ENCODE measurements at regions not wholly inside any gene's neighbourhood (a gene's known extent, or its start where the extent isn't known, plus 50 kb on each side); places are given as distances from the start of the nearest gene placed in this dataset.

GRCh38 chr10:83654689-83655088 is 484.6 kb upstream of the GHITM start:
- H4K8ac ChIP-seq (ENCODE audit: low read depth, low read length), result no peak overlapping the region
- no peak overlapping the region for H3K18ac ChIP-seq (ENCODE audit: low read length)
- H3K4ac ChIP-seq (ENCODE audit: low read length), result no peak overlapping the region
- H2BK120ac ChIP-seq (ENCODE audit: low read depth, low read length), result no peak overlapping the region
- H2AK5ac ChIP-seq (ENCODE audit: low read depth, low read length), result no peak overlapping the region
- no peak overlapping the region for H2BK12ac ChIP-seq (ENCODE audit: low read length)
- no peaks in the 10 kb centered on the region for H3K9me3 ChIP-seq (replicated peaks in 1 of 2; ENCODE audit: control insufficient read depth in 2 of 2, insufficient read depth in 1 of 2, low read depth in 1 of 2, low read length in 2 of 2)
- H3K4me2 ChIP-seq (ENCODE audit: insufficient read depth, low read length, poor library complexity, severe bottlenecking), result no peak overlapping the region
- H3K14ac ChIP-seq (ENCODE audit: low read length), result no peak overlapping the region
- H3K4me3 ChIP-seq (ENCODE audit: low read length in 2 of 2), result no peak overlapping the region
- H2BK15ac ChIP-seq (ENCODE audit: low read length), result no peak overlapping the region
- H3K27ac ChIP-seq (replicated peaks; ENCODE audit: low read length), result no peak overlapping the region
- no peaks in the 10 kb centered on the region for H3K27me3 ChIP-seq (ENCODE audit: control insufficient read depth in 3 of 3, insufficient read depth in 3 of 3, low read depth in 1 of 3, low read length in 3 of 3)
- no peak for DNase-seq (ENCODE audit: low spot score)
- H2AFZ ChIP-seq (ENCODE audit: low read length), result no peak overlapping the region
- no peak overlapping the region for H4K91ac ChIP-seq (ENCODE audit: low read depth, low read length, poor library complexity)
- no peaks in the 10 kb centered on the region for H3K79me1 ChIP-seq (ENCODE audit: low read depth, low read length)
- no peak overlapping the region for H2BK5ac ChIP-seq (ENCODE audit: low read length)
- H3K36me3 ChIP-seq (replicated peaks in 1 of 2; ENCODE audit: control insufficient read depth in 2 of 2, insufficient read depth in 2 of 2, low read length in 2 of 2), result no peaks in the 10 kb centered on the region
- WGBS, 2 donors (ENCODE audit: extremely low coverage in 2 of 2, insufficient read length in 2 of 2, insufficient replicate concordance in 1 of 2), result no CpG with 5 or more reads among the region's 2 CpGs
- H3K4me1 ChIP-seq (ENCODE audit: control insufficient read depth in 2 of 2, insufficient read depth in 1 of 2, low read depth in 1 of 2, low read length in 2 of 2), result no peaks in the 10 kb centered on the region
- no peak overlapping the region for H3K9ac ChIP-seq (ENCODE audit: low read depth, low read length, poor library complexity)
- H3K23ac ChIP-seq (ENCODE audit: low read depth, low read length, poor library complexity), result no peak overlapping the region

- H2BK120ac ChIP-seq (ENCODE audit: low read depth, low read length), result no peak overlapping the region
- no peaks in the 10 kb centered on the region for H3K36me3 ChIP-seq (replicated peaks in 1 of 2; ENCODE audit: control insufficient read depth in 2 of 2, insufficient read depth in 2 of 2, low read length in 2 of 2)
- H3K4ac ChIP-seq (ENCODE audit: low read length), result no peak overlapping the region
- peak overlapping the region; percentile 17 for H4K8ac ChIP-seq (ENCODE audit: low read depth, low read length)
- no peaks in the 10 kb centered on the region for H3K27me3 ChIP-seq (ENCODE audit: control insufficient read depth in 3 of 3, insufficient read depth in 3 of 3, low read depth in 1 of 3, low read length in 3 of 3)
- no peak overlapping the region for H3K23ac ChIP-seq (ENCODE audit: low read depth, low read length, poor library complexity)
- no peak overlapping the region for H3K27ac ChIP-seq (replicated peaks; ENCODE audit: low read length)
- no peaks in the 10 kb centered on the region for H3K79me1 ChIP-seq (ENCODE audit: low read depth, low read length)
- H2AFZ ChIP-seq (ENCODE audit: low read length), result no peak overlapping the region
- H2BK5ac ChIP-seq (ENCODE audit: low read length), result peak overlapping the region; percentile 82
- no peak overlapping the region for H2BK12ac ChIP-seq (ENCODE audit: low read length)
- peak overlapping the region; percentile 21 for H3K9ac ChIP-seq (ENCODE audit: low read depth, low read length, poor library complexity)
- no peak overlapping the region for H2AK5ac ChIP-seq (ENCODE audit: low read depth, low read length)
- H3K4me3 ChIP-seq (ENCODE audit: low read length in 2 of 2), result no peak overlapping the region
- no peaks in the 10 kb centered on the region for H3K4me1 ChIP-seq (ENCODE audit: control insufficient read depth in 2 of 2, insufficient read depth in 1 of 2, low read depth in 1 of 2, low read length in 2 of 2)
- H2BK15ac ChIP-seq (ENCODE audit: low read length), result no peak overlapping the region
- H3K9me3 ChIP-seq (replicated peaks in 1 of 2; ENCODE audit: control insufficient read depth in 2 of 2, insufficient read depth in 1 of 2, low read depth in 1 of 2, low read length in 2 of 2), result no peaks in the 10 kb centered on the region
- H3K14ac ChIP-seq (ENCODE audit: low read length), result peak overlapping the region; percentile 97
- H3K4me2 ChIP-seq (ENCODE audit: insufficient read depth, low read length, poor library complexity, severe bottlenecking), result no peak overlapping the region
- DNase-seq (ENCODE audit: low spot score), result no peak
- peak overlapping the region; percentile 20 for H3K18ac ChIP-seq (ENCODE audit: low read length)
- no peak overlapping the region for H4K91ac ChIP-seq (ENCODE audit: low read depth, low read length, poor library complexity)
These were observed 482.4 kb upstream of the GHITM start for GRCh38 chr10:83656924-83657323.

DNA sequence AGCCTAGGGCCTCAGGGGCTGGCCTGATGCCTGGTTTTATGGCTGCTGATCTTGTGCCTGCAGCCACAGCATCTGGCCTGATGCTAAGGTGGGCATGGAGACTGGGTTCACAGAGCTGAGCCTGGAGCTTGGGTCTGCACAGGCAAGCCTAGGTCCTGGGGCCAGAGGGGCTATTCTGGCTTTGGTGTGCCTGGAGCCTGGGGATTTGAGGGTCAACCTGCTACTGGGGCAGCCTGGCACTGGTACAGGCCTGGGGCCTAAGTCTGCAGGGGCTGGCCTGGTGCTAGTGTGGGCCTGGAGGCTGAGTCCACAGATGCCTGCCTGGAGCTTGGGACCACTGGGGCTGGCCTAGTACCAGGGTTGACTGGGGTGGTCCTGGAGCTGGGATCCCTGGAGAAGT is 481.8 kb upstream of the GHITM start:
- Histone ChIP-seq H3K18ac (ENCODE audit: low read length) (peak overlapping the region; percentile 20), H2BK5ac (ENCODE audit: low read length) (peak overlapping the region; percentile 82), H3K79me1 (ENCODE audit: low read depth, low read length) (no peaks in the 10 kb centered on the region), H2BK15ac (ENCODE audit: low read length) (no peak overlapping the region), H3K9me3 (replicated peaks in 1 of 2; ENCODE audit: control insufficient read depth in 2 of 2, insufficient read depth in 1 of 2, low read depth in 1 of 2, low read length in 2 of 2) (no peaks in the 10 kb centered on the region), H2AFZ (ENCODE audit: low read length) (no peak overlapping the region), H3K27ac (replicated peaks; ENCODE audit: low read length) (no peak overlapping the region), H3K4me2 (ENCODE audit: insufficient read depth, low read length, poor library complexity, severe bottlenecking) (no peak overlapping the region), H3K14ac (ENCODE audit: low read length) (peak overlapping the region; percentile 97), H3K4me3 (ENCODE audit: low read length in 2 of 2) (no peak overlapping the region), H2AK5ac (ENCODE audit: low read depth, low read length) (no peak overlapping the region), H3K4me1 (ENCODE audit: control insufficient read depth in 2 of 2, insufficient read depth in 1 of 2, low read depth in 1 of 2, low read length in 2 of 2) (no peaks in the 10 kb centered on the region), H4K91ac (ENCODE audit: low read depth, low read length, poor library complexity) (no peak overlapping the region), H2BK12ac (ENCODE audit: low read length) (no peak overlapping the region), H3K36me3 (replicated peaks in 1 of 2; ENCODE audit: control insufficient read depth in 2 of 2, insufficient read depth in 2 of 2, low read length in 2 of 2) (no peaks in the 10 kb centered on the region), H3K9ac (ENCODE audit: low read depth, low read length, poor library complexity) (peak overlapping the region; percentile 21), H4K8ac (ENCODE audit: low read depth, low read length) (no peak overlapping the region), H3K4ac (ENCODE audit: low read length) (no peak overlapping the region), H3K23ac (ENCODE audit: low read depth, low read length, poor library complexity) (no peak overlapping the region), H2BK120ac (ENCODE audit: low read depth, low read length) (no peak overlapping the region), H3K27me3 (ENCODE audit: control insufficient read depth in 3 of 3, insufficient read depth in 3 of 3, low read depth in 1 of 3, low read length in 3 of 3) (no peaks in the 10 kb centered on the region)
- no peak for DNase-seq (ENCODE audit: low spot score)

GRCh38 chr10:83663918-83664317 is 475.4 kb upstream of the GHITM start:
- Histone ChIP-seq H3K9me3 (replicated peaks in 1 of 2; ENCODE audit: control insufficient read depth in 2 of 2, insufficient read depth in 1 of 2, low read depth in 1 of 2, low read length in 2 of 2) (no peaks in the 10 kb centered on the region), H2AK5ac (ENCODE audit: low read depth, low read length) (no peak overlapping the region), H3K27me3 (ENCODE audit: control insufficient read depth in 3 of 3, insufficient read depth in 3 of 3, low read depth in 1 of 3, low read length in 3 of 3) (no peaks in the 10 kb centered on the region), H2AFZ (ENCODE audit: low read length) (no peak overlapping the region), H3K4me1 (ENCODE audit: control insufficient read depth in 2 of 2, insufficient read depth in 1 of 2, low read depth in 1 of 2, low read length in 2 of 2) (no peaks in the 10 kb centered on the region), H3K4ac (ENCODE audit: low read length) (no peak overlapping the region), H3K23ac (ENCODE audit: low read depth, low read length, poor library complexity) (no peak overlapping the region), H2BK12ac (ENCODE audit: low read length) (no peak overlapping the region), H3K36me3 (replicated peaks in 1 of 2; ENCODE audit: control insufficient read depth in 2 of 2, insufficient read depth in 2 of 2, low read length in 2 of 2) (no peaks in the 10 kb centered on the region), H3K27ac (replicated peaks; ENCODE audit: low read length) (no peak overlapping the region), H3K4me2 (ENCODE audit: insufficient read depth, low read length, poor library complexity, severe bottlenecking) (no peak overlapping the region), H2BK15ac (ENCODE audit: low read length) (no peak overlapping the region), H4K8ac (ENCODE audit: low read depth, low read length) (no peak overlapping the region), H3K14ac (ENCODE audit: low read length) (no peak overlapping the region), H3K4me3 (ENCODE audit: low read length in 2 of 2) (no peak overlapping the region), H4K91ac (ENCODE audit: low read depth, low read length, poor library complexity) (no peak overlapping the region), H3K79me1 (ENCODE audit: low read depth, low read length) (no peaks in the 10 kb centered on the region), H3K9ac (ENCODE audit: low read depth, low read length, poor library complexity) (no peak overlapping the region), H3K18ac (ENCODE audit: low read length) (no peak overlapping the region), H2BK120ac (ENCODE audit: low read depth, low read length) (no peak overlapping the region), H2BK5ac (ENCODE audit: low read length) (no peak overlapping the region)
- no peak for DNase-seq (ENCODE audit: low spot score)
- no CpG with 5 or more reads among the region's 3 CpGs for WGBS, 2 donors (ENCODE audit: extremely low coverage in 2 of 2, insufficient read length in 2 of 2, insufficient replicate concordance in 1 of 2)
